ENCODE measurements at regions not wholly inside any gene's neighbourhood (a gene's known extent, or its start where the extent isn't known, plus 50 kb on each side); places are given as distances from the start of the nearest gene placed in this dataset.

- TF ChIP-seq POLR2AphosphoS5 (IDR thresholded peaks at IDR 0.05) (no peak), CTCF (IDR thresholded peaks at IDR 0.05) (no peak), POLR2A (IDR thresholded peaks at IDR 0.05) (no peak)
Observed at GRCh38 chr1:10880063-10880462, 83.6 kb upstream of the CASZ1 start.
